ENCODE measurements at regions not wholly inside any gene's neighbourhood (a gene's known extent, or its start where the extent isn't known, plus 50 kb on each side); places are given as distances from the start of the nearest gene placed in this dataset.
"Not testable (repeated sequence)": the region's sequence is repeated elsewhere in the genome, so short reads cannot be mapped to it uniquely, and the experiment has no call there.

DNA sequence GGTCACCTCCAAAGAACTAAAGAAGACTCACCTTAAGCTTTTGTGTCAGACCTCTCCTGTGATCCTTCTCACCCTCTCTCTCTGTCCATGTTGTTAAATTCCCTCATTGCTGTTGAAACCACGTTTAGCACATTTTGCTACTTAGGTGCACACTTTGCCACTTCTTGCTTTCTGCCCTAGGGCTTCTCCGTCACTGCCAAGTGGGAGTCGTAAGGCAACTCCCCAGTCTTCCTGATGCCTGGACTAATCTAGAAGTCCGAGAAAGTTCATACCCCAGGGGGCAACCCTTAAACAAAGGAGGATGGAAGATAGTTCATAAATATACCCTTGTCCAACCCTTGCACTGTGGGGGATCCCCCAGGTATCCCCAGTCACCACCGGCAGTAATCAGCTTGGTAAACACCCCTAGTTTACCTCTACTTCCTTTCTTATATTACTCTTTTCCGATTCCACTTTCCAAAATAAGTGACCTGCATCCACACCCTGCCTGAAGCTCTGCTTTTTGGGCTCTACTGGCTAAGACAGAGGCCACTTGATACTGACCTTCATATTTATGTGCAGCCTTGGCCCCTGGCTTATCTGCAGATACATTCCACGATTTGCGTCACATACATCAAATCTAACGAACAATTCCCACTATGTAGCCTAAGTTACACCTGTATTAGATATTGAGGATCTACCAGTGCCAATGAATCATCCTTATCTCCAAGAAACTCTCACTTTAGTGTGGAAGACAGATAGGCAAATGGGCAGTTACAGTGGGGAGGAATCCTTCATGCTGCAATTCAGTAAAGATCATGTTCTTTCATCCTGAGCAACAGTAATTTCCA is 776.2 kb downstream of the RNF144A start:
- DNase-seq, result no peak

DNA sequence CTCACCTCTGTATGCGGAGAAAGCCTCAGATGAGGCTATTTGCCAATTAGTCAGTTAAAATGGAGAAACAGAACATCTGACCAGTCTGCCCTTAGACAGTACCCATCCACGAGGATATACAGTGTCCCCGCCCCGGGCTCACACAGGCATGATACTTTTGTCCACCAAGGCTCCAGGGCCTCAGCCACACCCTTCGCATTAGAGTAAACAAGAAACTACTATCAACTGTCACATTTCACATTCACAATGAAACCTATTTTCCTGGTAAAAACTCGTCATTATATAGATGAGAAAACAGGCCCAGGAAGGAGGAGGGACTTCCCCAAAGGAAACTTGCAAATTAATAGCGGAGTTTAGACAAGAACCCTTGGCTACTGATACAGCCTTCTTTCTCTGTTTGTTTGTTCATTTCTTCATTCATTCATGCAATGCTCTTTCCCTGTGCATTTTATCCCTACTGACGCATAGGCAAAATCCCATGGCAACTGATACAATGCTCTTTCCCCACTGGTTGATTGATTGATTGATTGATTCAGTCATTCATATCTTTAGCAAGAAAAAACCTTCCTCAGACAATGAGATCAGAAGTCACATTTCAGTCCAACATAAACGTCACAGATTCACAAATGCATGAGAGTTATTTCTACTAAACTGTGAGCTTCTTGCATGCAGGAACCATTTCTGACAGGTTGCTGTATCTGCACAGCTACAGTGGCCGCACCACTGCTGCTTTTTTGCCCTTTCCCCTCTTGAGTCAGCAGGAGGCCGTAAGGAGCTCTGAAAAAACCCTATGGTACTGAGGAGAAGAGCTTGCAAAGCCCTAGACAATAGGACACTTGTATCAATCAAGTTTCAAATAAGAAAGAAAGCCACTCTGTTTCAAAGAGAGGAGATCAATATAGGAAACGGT is 777.1 kb downstream of the RNF144A start:
- no peak for DNase-seq

DNA sequence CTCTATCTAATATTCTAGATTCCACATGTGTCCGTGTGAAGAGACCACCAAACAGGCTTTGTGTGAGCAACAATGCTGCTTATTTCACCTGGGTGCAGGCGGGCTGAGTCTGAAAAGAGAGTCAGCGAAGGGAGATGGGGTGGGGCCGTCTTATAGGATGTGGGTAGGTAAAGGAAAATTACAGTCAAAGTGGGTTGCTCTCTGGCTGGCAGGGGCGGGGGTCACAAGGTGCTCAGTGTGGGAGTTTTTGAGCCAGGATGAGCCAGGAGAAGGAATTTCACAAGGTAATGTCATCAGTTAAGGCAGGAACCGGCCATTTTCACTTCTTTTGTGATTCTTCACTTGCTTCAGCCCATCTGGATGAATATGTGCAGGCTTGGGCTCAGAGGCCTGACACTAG is 779.3 kb downstream of the RNF144A start:
- DNase-seq, result not testable (repeated sequence)

DNA sequence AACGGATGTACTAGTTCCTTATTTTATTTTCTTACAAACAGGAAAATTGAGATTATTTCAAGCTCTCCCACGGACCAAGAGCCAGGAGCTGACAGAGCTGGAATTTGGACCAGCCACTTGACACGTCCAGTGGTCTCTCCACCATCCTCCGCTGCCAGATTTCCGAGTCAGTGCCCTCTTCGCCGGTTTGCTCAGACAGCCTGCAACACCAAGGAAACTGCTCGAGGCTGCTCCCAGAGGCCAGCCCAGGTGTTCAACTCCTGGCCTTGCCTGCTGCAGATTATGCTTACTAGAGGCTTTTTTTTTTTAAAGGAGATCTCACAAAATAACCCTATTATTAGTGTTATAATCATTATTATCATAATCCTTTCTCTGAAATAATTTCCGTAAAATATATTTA is 779.8 kb downstream of the RNF144A start:
- no peak for DNase-seq

DNA sequence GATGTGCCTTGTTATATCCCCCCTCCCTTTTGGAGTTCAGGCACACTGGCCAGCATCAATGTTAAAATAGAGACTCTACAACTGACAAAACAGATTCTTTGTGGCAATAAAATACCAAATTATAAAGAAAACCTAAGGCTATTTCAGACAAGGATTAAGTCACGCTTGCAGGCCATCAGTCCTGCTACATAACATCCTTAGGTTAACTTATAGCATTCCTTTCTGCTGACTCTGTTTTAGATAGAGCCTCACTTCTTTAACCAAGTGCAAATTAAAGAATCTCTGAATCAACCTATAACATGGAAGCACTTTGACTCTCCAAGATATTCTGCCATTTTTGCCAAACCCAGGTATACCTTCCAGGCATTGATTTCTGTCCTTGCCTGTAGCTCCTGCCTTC is 784.6 kb downstream of the RNF144A start:
- no peak for DNase-seq

DNA sequence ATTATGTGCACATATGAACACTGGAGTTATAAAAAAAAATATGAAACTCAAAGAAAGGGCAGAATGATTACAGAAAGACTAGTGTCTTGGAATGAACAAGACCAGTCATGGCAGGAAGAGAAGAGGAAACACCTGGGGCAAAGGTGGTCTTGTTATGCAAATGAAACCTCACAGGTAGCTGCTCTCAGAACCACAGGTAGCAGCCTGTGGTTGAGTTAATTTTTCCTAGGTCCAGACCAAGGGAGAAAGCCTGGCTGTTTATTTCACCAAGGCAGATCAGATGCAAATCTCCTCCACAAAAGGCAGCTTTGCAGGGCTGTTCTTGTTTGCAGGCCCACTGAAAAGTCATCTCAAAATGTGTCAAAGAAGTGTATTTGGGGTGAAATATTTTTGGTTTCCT is 785.8 kb downstream of the RNF144A start:
- no peak for DNase-seq

DNA sequence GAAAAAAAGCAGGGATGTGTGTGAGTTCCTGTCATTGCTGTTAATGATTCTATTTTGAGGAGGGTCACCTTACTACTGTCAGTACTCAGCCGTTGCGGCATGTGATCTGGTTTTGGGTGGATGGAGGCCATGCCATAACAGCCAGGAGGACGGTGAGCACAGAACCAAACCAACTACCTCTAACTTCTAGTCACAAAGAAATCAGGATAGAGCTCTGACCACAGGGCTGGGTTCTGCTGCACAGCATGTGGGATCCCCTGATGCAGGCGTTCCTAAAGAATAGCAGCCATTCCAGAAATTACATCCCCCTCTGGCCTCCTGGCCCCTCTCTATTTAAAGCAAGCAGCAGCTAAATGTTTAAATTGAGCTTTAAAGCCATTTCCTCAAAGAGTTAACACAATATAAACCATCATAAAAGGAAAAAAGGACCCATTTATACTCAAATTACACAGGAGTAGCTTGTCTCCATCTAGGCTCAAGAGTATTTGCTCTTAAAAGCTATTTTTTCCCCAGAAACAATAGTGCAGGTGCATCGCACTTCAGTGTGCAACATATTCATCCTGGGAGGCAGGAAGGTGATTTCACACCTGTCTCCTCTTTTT is 786.4 kb downstream of the RNF144A start:
- no peak for DNase-seq

DNA sequence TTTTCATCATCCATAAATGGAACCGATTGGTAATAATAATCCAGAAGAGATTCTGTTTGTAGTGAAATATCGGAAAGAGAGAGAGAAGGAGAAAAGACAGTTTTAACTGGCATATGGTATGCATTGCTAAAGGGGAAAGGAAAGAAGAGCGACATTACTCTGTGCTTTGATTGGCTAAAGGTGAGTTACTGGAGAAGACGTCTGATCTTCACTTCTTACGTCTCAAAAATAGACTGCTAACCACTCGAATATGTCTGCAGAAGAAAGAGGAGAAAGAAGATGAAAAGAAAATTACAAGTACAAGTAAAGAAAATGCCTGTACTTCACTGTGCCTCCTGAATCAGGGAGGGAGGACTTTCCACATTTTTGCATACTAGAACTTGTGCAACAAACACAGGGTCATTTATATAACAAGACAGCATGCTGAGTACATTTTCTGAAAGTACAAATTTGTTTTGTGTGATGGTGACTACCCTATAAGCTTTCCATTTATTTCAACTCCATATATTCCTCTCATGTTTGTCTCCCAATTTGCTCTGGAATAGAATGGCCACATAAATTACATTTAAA is 787.2 kb downstream of the RNF144A start:
- DNase-seq, result no peak

DNA sequence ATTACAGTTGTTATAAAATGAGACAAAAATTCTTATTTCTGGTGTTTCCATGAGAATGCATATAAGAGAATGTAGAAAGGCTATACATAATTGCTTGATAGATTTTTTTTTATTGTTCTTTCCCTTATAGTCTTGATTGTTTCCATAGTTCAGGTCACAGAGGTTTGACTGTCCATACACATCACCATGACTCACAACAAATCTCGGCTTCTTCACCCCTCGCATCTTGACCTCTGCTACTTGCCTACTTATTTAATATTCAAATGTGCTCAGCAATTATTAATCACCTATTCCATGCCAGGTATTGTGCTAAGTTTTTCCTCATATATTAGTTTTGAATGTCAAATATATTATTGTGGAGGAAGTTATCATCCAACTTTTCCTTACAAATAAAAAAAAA is 789.6 kb downstream of the RNF144A start:
- DNase-seq, result no peak

DNA sequence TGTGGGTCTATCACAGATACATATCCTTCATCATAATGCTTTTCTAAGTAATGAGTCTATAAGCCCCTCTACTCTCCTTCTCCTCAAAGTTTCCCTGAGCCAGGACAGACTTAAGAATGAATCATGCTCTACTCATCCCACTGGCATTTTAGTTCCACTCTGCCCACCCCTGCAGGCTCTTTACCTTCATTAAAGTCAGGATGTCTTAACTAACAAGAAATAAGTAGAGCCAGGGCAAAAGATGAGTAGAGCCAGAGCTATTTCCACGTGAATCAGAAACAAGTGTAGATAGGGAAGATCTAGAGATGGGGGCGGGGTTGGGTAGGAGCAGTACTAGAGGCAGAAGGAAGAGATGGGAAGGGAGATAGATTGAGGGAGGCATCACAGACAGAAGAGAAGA is 790.5 kb downstream of the RNF144A start:
- DNase-seq, result no peak

DNA sequence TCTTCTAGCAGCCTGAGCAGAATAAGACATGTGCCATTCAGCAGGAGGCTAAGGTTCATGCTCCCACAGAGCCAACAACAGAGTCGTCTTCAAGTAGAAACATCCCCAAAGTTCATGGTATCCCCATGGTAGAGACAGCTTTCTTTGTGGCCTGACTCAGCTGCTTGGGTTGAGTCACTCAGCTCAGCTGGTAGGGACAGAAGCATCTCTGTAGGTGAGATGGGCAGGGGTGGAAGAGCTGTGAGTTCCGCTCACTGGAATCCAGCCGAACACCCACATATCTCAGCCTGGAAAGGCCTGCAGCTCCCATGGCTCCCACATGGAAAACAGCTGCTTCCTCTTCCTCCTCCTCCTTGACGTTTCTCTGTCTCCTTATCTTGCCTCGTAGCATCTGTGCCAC is 792.7 kb downstream of the RNF144A start:
- no peak for DNase-seq

DNA sequence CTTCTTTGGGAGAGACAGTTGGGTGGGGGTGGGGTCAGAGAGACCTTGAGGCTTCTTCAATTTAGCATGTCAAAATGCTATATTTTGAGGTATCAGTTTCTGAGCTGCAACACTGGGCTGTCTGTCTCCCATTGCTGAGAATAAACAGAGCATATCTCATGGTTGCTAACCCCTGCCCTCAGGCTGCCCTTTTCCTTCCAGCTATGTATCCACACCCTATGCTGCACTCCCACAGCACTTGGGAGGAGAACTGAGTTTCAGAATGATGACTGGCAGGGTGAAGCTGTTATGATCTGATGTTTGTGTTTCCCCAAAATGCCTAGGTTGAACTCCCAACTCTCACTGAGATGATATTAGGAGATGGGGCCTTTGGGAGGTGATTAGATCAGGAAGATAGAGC is 794.0 kb downstream of the RNF144A start:
- DNase-seq, result no peak

DNA sequence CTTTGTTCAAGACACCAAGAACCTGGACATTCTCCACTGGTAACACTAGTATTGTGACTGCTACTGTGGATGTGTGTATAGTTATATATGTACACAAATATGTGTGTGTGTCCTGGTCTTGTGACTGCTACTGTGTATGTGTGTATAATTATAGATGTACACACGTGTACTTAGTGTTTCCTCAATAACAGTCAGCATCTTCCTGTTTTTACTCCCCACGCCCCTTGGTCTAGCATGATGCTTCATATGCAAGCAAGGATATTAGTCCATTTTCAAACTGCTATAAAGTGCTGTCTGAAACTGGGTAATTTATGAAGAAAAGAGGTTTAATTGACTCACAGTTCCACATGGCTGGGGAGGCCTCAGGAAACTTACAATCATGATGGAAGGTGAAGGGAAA is 802.7 kb downstream of the RNF144A start:
- no peak for DNase-seq

DNA sequence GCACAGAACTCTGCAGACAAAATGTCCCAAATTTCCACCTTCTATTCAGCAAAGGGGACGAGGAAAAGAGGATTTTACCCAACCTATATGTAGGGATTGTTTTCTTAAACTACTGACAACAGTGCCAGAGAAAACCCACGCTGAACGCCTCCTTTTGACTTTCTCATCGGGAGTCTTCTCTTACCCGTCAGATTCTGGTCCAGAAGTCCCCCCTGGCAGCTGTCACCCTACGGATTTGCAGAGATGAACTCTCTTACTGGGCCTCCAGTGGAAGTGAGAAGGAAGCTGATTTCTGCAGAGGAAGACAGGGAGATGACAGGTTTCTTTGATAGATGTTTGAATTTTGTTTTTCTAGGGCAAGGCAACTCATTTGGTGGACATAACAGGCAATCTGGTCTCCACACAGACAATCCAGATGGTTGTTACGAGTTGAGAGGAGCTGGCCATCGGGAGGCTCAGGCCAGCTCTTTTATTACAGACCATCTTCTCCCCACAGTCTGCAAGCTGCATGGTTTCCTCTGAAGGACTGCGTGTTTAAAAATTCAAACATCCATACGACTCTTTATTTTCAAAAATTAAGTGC is 804.3 kb downstream of the RNF144A start:
- no peak for DNase-seq

DNA sequence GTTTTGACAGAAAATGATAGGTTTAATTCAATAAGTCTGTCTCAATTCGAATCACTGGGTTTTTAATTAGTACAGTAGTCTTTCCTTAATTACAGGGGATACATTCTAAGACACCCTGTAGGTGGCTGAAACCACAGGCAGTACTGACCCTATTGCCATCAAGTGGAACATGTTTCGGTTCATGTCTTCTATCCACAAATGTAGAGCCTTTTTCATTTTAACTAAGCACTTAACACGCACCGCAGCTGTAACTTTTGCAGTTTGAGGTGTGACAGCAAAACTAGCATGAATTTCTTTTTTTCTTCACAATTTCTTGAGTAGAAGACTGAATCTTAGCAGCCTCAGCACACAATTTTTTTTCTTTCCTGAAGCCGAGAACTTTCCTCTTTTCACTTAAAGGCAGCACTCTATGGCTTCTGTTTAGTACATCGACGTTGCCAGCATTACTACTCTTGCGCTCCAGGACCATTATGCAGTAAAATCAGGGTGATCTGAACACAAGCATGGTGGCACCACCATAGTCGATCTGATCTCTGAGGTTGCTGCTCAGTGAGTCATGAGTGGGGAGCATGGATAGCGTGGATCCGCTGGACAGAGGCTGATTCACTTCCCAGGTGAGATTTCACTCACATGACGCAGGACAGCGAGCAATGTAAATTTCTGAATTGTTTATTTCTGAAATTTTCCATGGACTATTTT is 805.1 kb downstream of the RNF144A start:
- no peak for DNase-seq

DNA sequence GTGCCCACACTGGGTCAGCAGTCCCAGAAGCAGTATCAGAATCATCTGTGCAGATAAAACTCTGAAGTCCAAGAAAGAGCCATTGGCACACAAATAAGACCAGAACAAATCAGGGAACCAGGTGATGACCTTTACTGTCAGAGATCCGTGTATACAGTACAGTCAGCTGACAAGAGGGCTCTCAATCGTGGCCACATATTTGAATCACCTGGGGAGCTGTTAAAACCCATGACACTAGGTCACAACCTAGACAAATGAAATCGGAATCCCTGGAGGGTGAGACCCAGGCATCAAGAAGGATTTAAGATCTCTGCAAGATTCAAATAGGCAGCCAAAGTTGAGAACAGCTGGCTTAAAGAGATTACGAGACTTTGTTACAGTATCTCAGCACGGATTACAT is 807.1 kb downstream of the RNF144A start:
- no peak for DNase-seq

DNA sequence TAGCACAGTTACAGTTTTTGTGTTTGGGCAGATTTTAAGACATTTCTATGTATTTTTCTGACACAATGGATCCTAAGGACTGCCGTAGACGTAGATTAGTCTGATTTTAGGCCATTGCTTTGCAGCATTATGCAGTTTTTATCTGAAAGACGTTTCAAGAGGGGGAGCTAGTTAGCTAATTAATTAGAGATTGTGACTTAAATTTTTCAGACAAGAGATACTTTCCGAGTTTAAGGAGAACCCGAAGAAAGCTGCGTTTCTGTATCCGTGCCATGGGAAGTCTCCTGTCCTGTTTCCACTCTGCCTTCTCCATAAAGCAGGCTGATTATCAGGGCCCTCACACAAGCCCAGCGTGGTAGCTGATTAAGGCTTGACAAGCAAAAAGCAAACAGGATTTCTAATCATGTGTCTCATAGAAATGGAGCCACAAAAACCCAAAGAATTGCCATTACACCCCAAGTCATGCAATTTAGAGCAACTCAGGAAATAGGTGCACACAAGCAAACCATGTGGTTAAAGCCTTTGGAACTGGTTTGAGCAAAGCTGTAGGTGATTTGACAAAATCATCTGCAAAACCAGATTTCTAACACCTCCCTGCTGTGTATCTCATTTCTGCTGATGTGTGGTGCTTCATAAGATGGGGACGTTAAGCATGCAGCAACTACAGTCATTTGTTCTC is 808.1 kb downstream of the RNF144A start:
- DNase-seq, result peak; percentile 30

DNA sequence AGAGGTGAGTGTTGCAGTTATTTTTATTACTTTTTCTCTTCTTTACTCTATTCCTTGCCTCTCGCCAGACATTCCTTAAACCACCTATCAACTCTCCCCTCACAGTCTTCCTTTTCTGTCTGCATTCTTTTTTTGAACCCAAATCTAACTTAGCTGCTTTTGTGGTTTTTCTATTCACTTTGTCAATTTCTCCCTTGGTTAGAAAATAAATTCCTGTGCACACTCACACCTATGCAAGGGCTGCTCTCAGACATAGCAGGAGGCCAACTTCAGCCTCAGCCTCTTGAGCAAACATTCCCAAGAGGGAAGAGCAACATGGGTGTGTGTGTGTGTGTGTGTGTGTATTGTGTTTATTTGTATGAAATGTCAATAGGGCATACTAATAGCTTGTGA is 808.6 kb downstream of the RNF144A start:
- no peak for DNase-seq

DNA sequence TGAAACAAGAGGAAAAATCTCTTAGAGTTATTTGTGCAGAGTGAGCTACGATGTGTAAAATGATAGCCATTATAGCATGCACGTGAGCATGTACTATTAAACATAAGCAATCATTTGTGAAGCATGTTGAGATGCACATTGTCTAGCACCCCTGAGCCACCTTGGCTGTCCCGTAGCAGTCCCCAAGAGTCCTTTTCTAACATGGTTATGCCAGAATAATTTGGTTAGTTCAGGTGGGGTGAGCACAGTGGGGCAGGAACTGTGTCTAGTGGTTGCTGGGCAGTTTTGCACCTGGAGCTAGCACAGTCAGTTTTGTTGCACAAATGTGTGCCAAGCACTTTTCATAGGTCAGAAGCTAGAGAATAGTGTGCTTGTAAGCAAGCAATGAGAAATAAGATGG is 809.8 kb downstream of the RNF144A start:
- DNase-seq, result no peak

DNA sequence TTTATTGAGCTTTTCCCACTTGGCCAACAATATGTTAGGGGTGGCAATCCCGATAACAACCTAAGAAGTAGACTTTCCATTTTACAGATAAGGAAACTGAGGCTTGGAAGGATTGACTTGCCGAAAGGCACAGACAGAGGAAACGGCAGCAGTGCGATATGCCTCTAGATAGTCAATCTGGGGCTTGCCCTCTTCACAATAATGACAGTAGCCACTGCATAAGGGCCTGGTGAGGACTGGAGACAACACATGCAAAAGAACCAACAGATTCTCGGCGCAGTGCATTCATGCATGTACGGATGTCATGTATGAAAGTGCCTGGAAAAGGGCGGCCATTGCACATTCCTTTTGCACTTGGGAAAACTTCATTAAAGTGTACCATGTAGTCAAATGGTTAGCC is 811.2 kb downstream of the RNF144A start:
- DNase-seq, result no peak

DNA sequence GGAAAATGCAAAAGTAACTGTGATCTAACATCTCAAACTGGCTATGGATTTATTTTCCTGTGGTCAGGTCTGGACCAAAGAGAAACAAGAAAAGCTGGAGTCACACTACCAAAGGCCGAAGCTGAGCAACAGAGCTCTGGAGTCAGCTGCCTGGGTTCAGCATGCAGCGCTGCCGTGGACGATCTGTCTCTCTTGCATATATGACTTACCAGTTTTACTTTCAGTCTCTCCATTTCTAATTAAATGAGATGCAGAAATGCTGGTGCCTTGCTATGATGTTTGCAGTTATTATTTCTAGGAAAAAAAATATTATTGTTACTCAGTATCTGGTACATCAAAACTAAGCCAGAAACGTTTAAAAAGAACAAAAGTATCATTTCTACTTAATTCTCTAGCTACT is 813.2 kb downstream of the RNF144A start:
- no peak for DNase-seq

DNA sequence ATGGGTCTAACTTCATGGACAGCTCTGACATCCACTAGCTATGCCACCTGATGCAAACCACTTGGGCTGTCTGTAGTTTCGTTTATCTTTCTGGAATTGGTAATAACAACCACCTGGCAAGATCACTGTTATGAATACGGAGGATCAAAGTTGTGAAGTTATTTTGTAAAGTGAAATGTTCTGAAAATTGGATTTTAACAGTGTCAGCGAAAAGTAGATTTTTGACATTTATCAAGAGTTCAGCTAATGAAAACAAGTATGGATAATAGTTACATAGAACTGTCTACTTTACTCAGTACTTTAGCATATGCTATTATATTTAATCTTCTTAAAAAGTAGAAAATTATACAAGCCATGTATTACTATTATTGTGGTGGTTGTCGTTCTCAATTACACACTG is 813.8 kb downstream of the RNF144A start:
- no peak for DNase-seq
